HG03066 (cell line): ENCODE measurements at regions not wholly inside any gene's neighbourhood (a gene's known extent, or its start where the extent isn't known, plus 50 kb on each side); places are given as distances from the start of the nearest gene placed in this dataset.

Experiments
- ATAC-seq: cut with Tn5 transposase; IDR thresholded peaks from one replicate; pipeline ENCODE4 v1.9.1; 2021; ENCODE audit warnings: low read depth; ENCODE audit not compliant: unreplicated experiment

- ATAC-seq: no peak
Measured at GRCh38 chr3:21152555-21152954, 598.5 kb downstream of the ZNF385D start.

- ATAC-seq: no peak
Measured at GRCh38 chr3:21142949-21143348, 608.1 kb downstream of the ZNF385D start.

- ATAC-seq: no peak
Measured at GRCh38 chr3:21142031-21142430, 609.0 kb downstream of the ZNF385D start.

GRCh38 chr3:21140785-21141184 is 610.2 kb downstream of the ZNF385D start:
- no peak for ATAC-seq

- ATAC-seq: no peak
Measured at GRCh38 chr3:21138085-21138484, 612.9 kb downstream of the ZNF385D start.

GRCh38 chr3:21132896-21133295 is 618.1 kb downstream of the ZNF385D start:
- ATAC-seq: no peak

GRCh38 chr3:21120826-21121225 is 630.2 kb downstream of the ZNF385D start:
- ATAC-seq: no peak

- ATAC-seq: no peak
Measured at GRCh38 chr3:21117370-21117769, 633.6 kb downstream of the ZNF385D start.

- no peak for ATAC-seq
Measured at GRCh38 chr3:21109056-21109455, 642.0 kb downstream of the ZNF385D start.

GRCh38 chr3:21105784-21106183 is 645.2 kb downstream of the ZNF385D start:
- ATAC-seq: no peak

GRCh38 chr3:21100656-21101359 is 650.2 kb downstream of the ZNF385D start:
- ATAC-seq: no peak

GRCh38 chr3:21094686-21095085 is 656.3 kb downstream of the ZNF385D start:
- ATAC-seq: no peak

GRCh38 chr3:21073561-21073960 is 677.4 kb downstream of the ZNF385D start:
- no peak for ATAC-seq

GRCh38 chr3:21067031-21067813 is 683.8 kb downstream of the ZNF385D start:
- no peak for ATAC-seq

- no peak for ATAC-seq
Measured at GRCh38 chr3:21062831-21063294, 688.1 kb downstream of the ZNF385D start.

GRCh38 chr3:21059404-21059803 is 691.6 kb downstream of the ZNF385D start:
- no peak for ATAC-seq

GRCh38 chr3:21056293-21056692 is 694.7 kb downstream of the ZNF385D start:
- no peak for ATAC-seq

- no peak for ATAC-seq
Measured at GRCh38 chr3:21055015-21055414, 696.0 kb downstream of the ZNF385D start.

- no peak for ATAC-seq
Measured at GRCh38 chr3:21054064-21054463, 696.9 kb downstream of the ZNF385D start.

GRCh38 chr3:21049334-21050062 is 701.5 kb downstream of the ZNF385D start:
- no peak for ATAC-seq

- no peak for ATAC-seq
Measured at GRCh38 chr3:21043139-21043538, 707.9 kb downstream of the ZNF385D start.
